ENCODE measurements at regions not wholly inside any gene's neighbourhood (a gene's known extent, or its start where the extent isn't known, plus 50 kb on each side); places are given as distances from the start of the nearest gene placed in this dataset.

- DNase-seq (ENCODE audit: low read depth in 2 of 2): no peak
Observed at GRCh38 chr17:45687594-45687993, 96.5 kb upstream of the CRHR1 start.

GRCh38 chr17:45688353-45688752, 95.8 kb upstream of the CRHR1 start:
- DNase-seq (ENCODE audit: low read depth in 2 of 2): no peak

- no peak for DNase-seq (ENCODE audit: low read depth in 2 of 2)
Observed at GRCh38 chr17:45688820-45689219, 95.3 kb upstream of the CRHR1 start.

GRCh38 chr17:45689451-45689850, 94.7 kb upstream of the CRHR1 start:
- DNase-seq (ENCODE audit: low read depth in 2 of 2): no peak

- no peak for DNase-seq (ENCODE audit: low read depth in 2 of 2)
Observed at GRCh38 chr17:45690625-45691275, 93.4 kb upstream of the CRHR1 start.

- no peak for DNase-seq (ENCODE audit: low read depth in 2 of 2)
Observed at GRCh38 chr17:45692661-45693060, 91.5 kb upstream of the CRHR1 start.

- no peak for DNase-seq (ENCODE audit: low read depth in 2 of 2)
Observed at GRCh38 chr17:45693792-45694191, 90.3 kb upstream of the CRHR1 start.

GRCh38 chr17:45696442-45696841, 87.7 kb upstream of the CRHR1 start:
- no peak for DNase-seq (ENCODE audit: low read depth in 2 of 2)

- no peak for DNase-seq (ENCODE audit: low read depth in 2 of 2)
Observed at GRCh38 chr17:45697076-45697475, 87.0 kb upstream of the CRHR1 start.

GRCh38 chr17:45700171-45701090, 83.7 kb upstream of the CRHR1 start:
- no peak for DNase-seq (ENCODE audit: low read depth in 2 of 2)

- no peak for DNase-seq (ENCODE audit: low read depth in 2 of 2)
Observed at GRCh38 chr17:45702666-45703266, 81.4 kb upstream of the CRHR1 start.

- no peak for DNase-seq (ENCODE audit: low read depth in 2 of 2)
Observed at GRCh38 chr17:45703348-45703747, 80.8 kb upstream of the CRHR1 start.

GRCh38 chr17:45703806-45704205, 80.3 kb upstream of the CRHR1 start:
- no peak for DNase-seq (ENCODE audit: low read depth in 2 of 2)

GRCh38 chr17:45704251-45704650, 79.9 kb upstream of the CRHR1 start:
- no peak for DNase-seq (ENCODE audit: low read depth in 2 of 2)

- peak in 1 of 2 donors; percentile 5 for DNase-seq (ENCODE audit: low read depth in 2 of 2)
Observed at GRCh38 chr17:45705123-45706009, 78.8 kb upstream of the CRHR1 start.

- DNase-seq (ENCODE audit: low read depth in 2 of 2): no peak
Observed at GRCh38 chr17:45706033-45706432, 78.1 kb upstream of the CRHR1 start.

GRCh38 chr17:45708707-45709290, 75.3 kb upstream of the CRHR1 start:
- DNase-seq (ENCODE audit: low read depth in 2 of 2): no peak

- no peak for DNase-seq (ENCODE audit: low read depth in 2 of 2)
Observed at GRCh38 chr17:45709728-45710288, 74.3 kb upstream of the CRHR1 start.

- DNase-seq (ENCODE audit: low read depth in 2 of 2): no peak
Observed at GRCh38 chr17:45715787-45716186, 68.3 kb upstream of the CRHR1 start.

- no peak for DNase-seq (ENCODE audit: low read depth in 2 of 2)
Observed at GRCh38 chr17:45718791-45719190, 65.3 kb upstream of the CRHR1 start.
